Suprapubic skin (tissue), 3 donors: ENCODE measurements at regions not wholly inside any gene's neighbourhood (a gene's known extent, or its start where the extent isn't known, plus 50 kb on each side); places are given as distances from the start of the nearest gene placed in this dataset.

ENCODE experiments used
- CTCF ChIP-seq, 2 donors: fragments of 200-600 bp in 1 of 2; fragments of 450-650 bp in 1 of 2; sonication (generic) in 1 of 2; IDR thresholded peaks; one replicate each; pipeline ENCODE4 v1.5.1; 2016 to 2019; ENCODE audit warnings: antibody characterized with exemption in 2 of 2, mild to moderate bottlenecking in 1 of 2, moderate library complexity in 1 of 2
- POLR2A ChIP-seq, 2 donors: fragments of 450-650 bp; IDR thresholded peaks; one replicate each; pipeline ENCODE4 v1.6.1; 2017; ENCODE audit warnings: antibody characterized with exemption in 2 of 2, mild to moderate bottlenecking in 2 of 2, moderate library complexity in 2 of 2

- TF ChIP-seq POLR2A (IDR thresholded peaks at IDR 0.05) (no peak), CTCF (IDR thresholded peaks at IDR 0.05) (no peak)
These were observed 308.3 kb upstream of the ADGRB3 start for GRCh38 chr6:68326762-68327161.
